ENCODE measurements at regions not wholly inside any gene's neighbourhood (a gene's known extent, or its start where the extent isn't known, plus 50 kb on each side); places are given as distances from the start of the nearest gene placed in this dataset.

DNA sequence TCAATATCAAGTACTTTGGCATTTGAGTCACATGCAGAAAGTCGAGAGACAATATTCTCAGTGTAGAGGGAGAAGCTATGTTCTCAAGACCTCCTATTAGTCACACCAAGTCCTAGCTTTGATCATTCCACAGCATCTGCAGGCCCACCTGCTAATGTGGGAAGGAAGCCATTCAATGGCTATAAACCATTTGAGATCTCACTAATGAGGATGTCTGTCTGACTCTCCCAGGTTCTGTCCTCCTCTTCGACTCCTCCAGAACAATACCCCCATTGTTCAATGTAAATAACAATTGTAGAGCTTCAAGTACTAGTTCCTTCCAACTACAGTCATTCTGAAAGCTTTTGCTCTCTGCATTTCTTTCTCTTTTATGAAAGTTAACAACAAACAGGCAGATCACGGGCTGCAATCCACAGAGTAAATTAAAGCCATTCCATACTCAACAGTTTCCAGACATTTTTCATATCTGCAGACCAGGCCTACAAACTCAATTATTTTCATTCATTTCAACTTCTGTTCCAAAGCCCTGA, 140.2 kb upstream of the EDNRA start (continued):
- TF ChIP-seq ASH2L (IDR thresholded peaks at IDR 0.05; ENCODE audit: low read length) (no peak), GABPA (IDR thresholded peaks at IDR 0.05; ENCODE audit: borderline replicate concordance, insufficient read depth, low read length) (no peak), HDAC2 (IDR thresholded peaks at IDR 0.05; ENCODE audit: borderline replicate concordance in 1 of 2, low read depth in 2 of 2, low read length in 2 of 2) (no peak), SIN3A (conservative IDR thresholded peaks at IDR 0.05 in 1 of 2, IDR thresholded peaks at IDR 0.05 in 1 of 2; ENCODE audit: low read depth in 1 of 2, low read length in 2 of 2) (no peak), RFX5 (IDR thresholded peaks at IDR 0.05; ENCODE audit: borderline replicate concordance, low read depth, low read length) (no peak), CTBP2 (IDR thresholded peaks at IDR 0.05; ENCODE audit: borderline replicate concordance, insufficient read depth, insufficient read length, low read length) (no peak), KDM4A (IDR thresholded peaks at IDR 0.05; ENCODE audit: low read depth, low read length, severe bottlenecking) (no peak), ATF3 (IDR thresholded peaks at IDR 0.05; ENCODE audit: insufficient read depth, low read depth, low read length) (no peak)
